IMR-90 (cell line): ENCODE measurements at regions not wholly inside any gene's neighbourhood (a gene's known extent, or its start where the extent isn't known, plus 50 kb on each side); places are given as distances from the start of the nearest gene placed in this dataset.

Experiments
- BHLHE40 ChIP-seq: fragments of 150-350 bp; IDR thresholded peaks from 2 replicates; pipeline ENCODE4 v1.6.1; 2016; ENCODE audit warnings: mild to moderate bottlenecking, low read depth, low read length
- CEBPB ChIP-seq: IDR thresholded peaks from 2 replicates; pipeline ENCODE4 v1.6.1; 2012; ENCODE audit warnings: low read depth, low read length, improper control_type of control experiment
- CHD1 ChIP-seq: IDR thresholded peaks from 2 replicates; pipeline ENCODE4 v1.6.1; 2012; ENCODE audit warnings: low read depth, low read length, improper control_type of control experiment
- CTCF ChIP-seq: conservative IDR thresholded peaks from 2 replicates; pipeline ENCODE4 v1.5.1; 2012; ENCODE audit warnings: mild to moderate bottlenecking, low read depth, low read length, improper control_type of control experiment
- FOS ChIP-seq: fragments of 150-350 bp; IDR thresholded peaks from 2 replicates; pipeline ENCODE4 v1.6.1; 2016; ENCODE audit warnings: low read depth, low read length
- MAFK ChIP-seq: IDR thresholded peaks from 2 replicates; pipeline ENCODE4 v1.6.1; 2012; ENCODE audit warnings: low read depth, low read length, improper control_type of control experiment
- MAZ ChIP-seq: IDR thresholded peaks from 2 replicates; pipeline ENCODE4 v1.6.1; 2012; ENCODE audit warnings: low read depth, mild to moderate bottlenecking, low read length, improper control_type of control experiment, moderate library complexity, borderline replicate concordance
- MXI1 ChIP-seq: IDR thresholded peaks from 2 replicates; pipeline ENCODE4 v1.6.1; 2012; ENCODE audit warnings: low read depth, mild to moderate bottlenecking, low read length, moderate library complexity, borderline replicate concordance
- POLR2A ChIP-seq: IDR thresholded peaks from 2 replicates; pipeline ENCODE4 v1.6.1; 2012; ENCODE audit warnings: mild to moderate bottlenecking, low read depth, low read length
- RAD21 ChIP-seq: IDR thresholded peaks from 2 replicates; pipeline ENCODE4 v1.6.1; 2012; ENCODE audit warnings: low read length, improper control_type of control experiment
- RCOR1 ChIP-seq: IDR thresholded peaks from 2 replicates; pipeline ENCODE4 v1.6.1; 2012; ENCODE audit warnings: mild to moderate bottlenecking, low read length, improper control_type of control experiment; ENCODE audit not compliant: insufficient replicate concordance
- RFX5 ChIP-seq: IDR thresholded peaks from 2 replicates; pipeline ENCODE4 v1.8.0; 2012; ENCODE audit warnings: low read depth, mild to moderate bottlenecking, low read length, moderate library complexity
- SMC3 ChIP-seq: fragments of 150-350 bp; IDR thresholded peaks from 2 replicates; pipeline ENCODE4 v1.6.1; 2016; ENCODE audit warnings: low read depth, mild to moderate bottlenecking, antibody characterized with exemption, low read length, moderate library complexity
- USF2 ChIP-seq: fragments of 150-350 bp; IDR thresholded peaks from 2 replicates; pipeline ENCODE4 v1.6.1; 2017; ENCODE audit warnings: mild to moderate bottlenecking, antibody characterized with exemption, low read length, low read depth

- TF ChIP-seq BHLHE40 (no peak), POLR2A (no peak), CTCF (no peak), CHD1 (no peak), RAD21 (no peak), RFX5 (no peak), SMC3 (no peak), MAZ (no peak), MXI1 (no peak), MAFK (no peak), USF2 (no peak), FOS (no peak), CEBPB (no peak), RCOR1 (no peak)
These were observed 101.6 kb upstream of the PLPP4 start for GRCh38 chr10:120355425-120355824.
